HG02840 (cell line): ENCODE measurements at regions not wholly inside any gene's neighbourhood (a gene's known extent, or its start where the extent isn't known, plus 50 kb on each side); places are given as distances from the start of the nearest gene placed in this dataset.
A peak's percentile ranks its signal among the peaks of the same experiment; 100 is the strongest.
"Not testable (repeated sequence)": the region's sequence is repeated elsewhere in the genome, so short reads cannot be mapped to it uniquely, and the experiment has no call there.

Experiments used
- ATAC-seq: cut with Tn5 transposase; IDR thresholded peaks from one replicate; pipeline ENCODE4 v1.9.1; 2021; ENCODE audit warnings: mild to moderate bottlenecking, moderate library complexity, moderate number of reproducible peaks; ENCODE audit not compliant: unreplicated experiment, low FRiP score

DNA sequence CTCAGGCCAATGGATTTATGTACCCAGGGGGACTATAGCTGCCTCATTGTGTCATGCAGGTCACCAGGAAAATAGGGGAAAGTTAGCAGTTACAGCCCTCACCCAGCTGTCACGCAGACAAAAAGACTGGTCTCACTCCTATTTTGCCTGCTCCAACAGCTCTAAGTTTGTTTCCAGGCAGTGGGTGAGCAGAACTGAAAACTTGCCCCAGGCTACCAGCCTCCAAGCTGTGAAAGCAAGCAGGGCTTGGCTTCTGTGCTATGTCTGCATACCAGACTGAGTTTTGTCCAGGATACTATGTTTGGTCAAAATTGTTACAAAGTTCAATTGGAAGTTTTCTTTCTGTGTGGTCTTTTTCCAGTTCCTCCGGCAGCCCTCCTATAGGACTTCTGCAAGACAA, 628.4 kb downstream of the FAM133A start:
- ATAC-seq: no peak

DNA sequence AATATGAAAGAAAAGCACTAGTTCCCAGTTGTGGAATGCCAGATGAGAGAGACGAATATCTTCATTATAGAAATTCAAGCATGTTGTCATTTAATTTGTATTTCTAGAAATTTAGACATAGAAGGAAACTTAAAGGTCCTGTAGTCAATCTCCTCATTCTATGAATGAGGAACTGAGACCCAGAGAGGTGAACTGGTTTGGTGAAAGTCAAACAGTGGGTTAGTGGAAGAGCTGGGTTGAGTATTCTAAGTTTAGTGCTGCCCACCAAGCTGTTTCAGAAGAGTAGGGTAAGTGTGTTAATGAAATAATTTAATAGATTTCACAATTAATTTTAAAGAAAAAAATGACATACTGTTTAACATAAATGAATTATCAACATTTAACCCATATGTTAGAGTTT, 655.2 kb downstream of the FAM133A start:
- no peak for ATAC-seq

DNA sequence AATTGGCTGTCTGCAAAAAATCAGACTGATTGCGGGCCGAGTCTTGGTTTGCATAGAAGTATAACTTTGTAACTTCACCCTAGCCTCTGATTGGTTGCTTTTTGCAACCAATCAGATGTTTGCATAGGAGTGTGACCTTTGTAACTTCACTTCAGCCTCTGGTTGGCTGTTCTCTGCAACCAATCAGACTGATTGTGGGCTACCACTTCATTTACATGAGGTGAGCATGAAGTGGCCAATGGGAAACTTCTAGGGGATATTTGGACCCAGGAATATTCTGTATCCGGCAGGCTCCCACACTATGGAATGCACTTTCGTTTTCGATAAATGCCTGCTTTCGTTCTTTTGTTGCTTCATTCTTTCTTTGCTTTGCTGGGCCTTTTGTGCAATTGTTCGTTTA, 667.7 kb downstream of the FAM133A start:
- ATAC-seq: not testable (repeated sequence)

DNA sequence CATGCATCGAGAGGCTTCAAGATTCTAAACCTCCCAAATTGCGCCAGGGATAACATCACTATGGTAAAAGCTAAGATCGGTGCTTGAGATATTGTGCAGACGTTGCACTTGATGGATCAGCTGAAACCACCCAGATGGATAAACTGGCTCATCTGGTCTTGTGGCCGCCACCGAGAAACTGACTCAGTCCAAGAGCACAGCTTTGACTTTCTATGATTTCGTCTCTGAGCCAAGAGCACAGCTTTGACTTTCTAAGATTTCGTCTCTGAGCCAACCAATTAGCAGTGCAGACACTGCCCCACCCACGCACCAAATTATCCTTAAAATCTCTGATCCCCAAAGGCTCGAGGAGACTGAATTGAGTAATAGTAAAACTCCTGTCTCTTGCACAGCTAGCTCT, 687.2 kb downstream of the FAM133A start:
- no peak for ATAC-seq

DNA sequence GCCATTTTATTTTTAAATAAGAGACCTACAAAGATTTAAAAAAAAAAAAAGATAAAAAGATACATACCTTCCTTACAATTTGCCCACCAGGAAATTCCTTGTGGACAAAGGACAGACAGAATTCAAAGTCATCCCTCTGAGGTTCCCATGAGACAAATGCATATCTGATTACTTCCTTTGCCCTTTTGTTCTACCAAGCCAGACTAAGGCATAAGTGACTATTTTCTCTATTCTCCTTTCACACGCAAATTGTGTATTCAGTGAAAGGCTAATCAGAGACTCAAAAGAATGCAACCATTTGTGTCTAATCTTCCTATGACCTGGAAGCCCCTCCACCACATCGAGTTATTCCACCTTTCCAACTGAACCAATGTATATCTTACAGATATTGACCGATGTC, 691.7 kb downstream of the FAM133A start:
- no peak for ATAC-seq

DNA sequence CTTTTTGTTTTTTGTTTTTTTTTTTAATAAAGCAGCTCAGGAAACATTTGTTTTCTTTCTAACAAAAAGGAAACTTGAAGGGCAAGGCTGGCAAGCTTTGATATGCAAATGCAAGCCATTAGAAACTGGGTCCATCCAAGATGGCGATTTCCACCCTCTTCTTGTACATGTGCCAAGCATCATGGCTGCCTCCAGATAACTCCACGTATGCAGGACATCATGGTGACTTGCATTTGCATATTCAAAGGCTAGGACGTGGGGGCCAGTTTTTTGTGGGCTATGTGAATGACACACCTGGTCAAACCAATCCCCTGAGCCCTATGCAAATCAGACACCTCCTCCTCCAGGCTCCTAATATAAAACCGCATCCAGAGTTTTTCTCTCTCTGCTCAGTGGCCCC, 692.6 kb downstream of the FAM133A start:
- ATAC-seq: no peak

DNA sequence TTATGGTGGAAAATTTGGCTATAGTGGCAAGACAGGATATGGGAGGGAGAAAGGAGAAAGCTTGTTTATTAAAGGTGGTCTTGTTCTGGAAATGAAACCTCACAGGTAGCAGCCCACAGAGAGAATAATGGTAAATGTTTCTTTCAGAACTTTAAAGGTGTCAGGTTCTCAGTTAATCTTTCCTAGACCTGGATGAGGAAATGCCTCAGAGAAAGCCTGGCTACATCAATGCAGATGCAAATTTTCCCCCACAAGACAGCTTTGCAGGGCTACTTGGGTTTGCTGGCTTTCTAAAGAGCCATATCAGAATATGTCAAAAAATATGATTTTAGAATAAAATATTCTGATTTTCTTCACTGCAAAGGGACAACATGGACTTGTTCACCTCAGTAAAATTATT, 715.0 kb downstream of the FAM133A start:
- no peak for ATAC-seq

DNA sequence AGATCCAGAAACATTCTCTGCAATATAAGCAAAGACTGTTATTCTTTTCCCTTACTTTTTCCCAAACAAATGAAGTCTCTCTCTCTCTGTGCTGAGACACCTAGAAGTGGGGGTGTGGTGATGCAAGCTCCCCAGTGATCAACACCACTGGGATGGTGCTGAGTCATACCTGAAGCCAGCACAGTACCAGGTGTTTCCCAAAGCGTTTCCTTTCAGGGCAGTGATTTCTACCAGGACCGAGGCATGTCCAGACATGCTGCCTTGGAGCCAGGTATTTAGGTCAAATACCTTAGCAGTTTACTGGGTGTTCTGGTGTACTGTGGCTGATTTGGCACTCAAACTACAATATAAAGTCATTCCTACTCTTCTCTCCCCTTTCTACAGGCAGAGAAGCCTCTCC, 726.5 kb downstream of the FAM133A start:
- ATAC-seq: peak; percentile 68

DNA sequence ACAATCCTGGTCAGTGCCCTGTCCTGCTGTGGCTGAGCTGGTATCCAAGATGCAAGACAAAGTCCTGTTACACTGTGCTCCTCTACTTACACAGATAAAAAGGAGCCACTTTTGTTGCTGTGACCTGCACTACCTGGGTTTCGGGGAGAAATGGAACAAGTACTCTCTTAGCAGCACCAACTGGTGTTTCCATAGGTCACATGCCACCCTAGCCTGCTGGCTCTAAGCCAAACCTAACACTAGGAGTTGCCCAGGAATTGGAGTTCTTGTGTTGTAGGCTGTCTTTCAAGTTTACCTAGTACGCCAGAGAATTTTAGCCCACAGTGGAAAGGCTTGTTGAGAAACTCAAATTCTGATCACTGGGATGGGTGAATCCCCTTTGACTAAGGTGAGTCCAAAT, 727.4 kb downstream of the FAM133A start:
- no peak for ATAC-seq

DNA sequence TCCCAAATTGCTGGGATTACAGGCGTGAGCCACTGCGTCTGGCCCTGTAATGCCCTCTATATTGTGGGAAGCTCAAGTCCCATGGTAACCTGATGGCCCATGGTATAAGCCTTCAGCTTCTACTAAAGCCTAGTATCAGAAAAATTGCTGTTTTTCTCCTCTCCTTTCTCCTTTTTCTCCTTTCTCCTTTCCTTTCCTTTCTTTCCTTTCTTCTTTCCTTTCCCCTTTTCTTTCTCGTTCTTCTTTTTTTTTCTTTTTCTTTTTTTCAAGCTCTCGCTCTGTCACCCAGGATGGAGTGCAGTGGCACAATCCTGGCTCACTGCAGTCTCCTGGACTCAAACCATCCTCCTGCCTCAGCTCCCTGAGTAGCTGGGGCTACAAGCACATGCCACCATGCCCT, 740.7 kb downstream of the FAM133A start:
- ATAC-seq: no peak

DNA sequence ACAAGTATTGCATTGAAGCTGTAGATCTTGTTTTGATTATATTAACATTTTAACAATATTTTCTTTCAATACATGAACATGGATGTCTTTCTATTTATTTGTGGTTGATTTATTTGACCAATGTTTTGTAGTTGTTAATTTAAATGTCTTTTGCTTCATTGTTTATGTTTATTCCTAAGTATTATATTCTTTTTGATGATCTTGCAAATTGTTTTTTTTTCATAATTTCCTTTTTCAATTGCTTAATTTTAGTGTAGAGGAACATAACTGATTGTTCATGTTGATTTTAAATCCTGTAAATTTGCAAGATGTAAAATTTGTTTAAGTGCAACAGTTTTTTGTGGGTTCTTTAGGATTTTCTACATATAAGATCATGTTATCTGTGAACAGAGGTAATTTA, 744.1 kb downstream of the FAM133A start:
- ATAC-seq: no peak

DNA sequence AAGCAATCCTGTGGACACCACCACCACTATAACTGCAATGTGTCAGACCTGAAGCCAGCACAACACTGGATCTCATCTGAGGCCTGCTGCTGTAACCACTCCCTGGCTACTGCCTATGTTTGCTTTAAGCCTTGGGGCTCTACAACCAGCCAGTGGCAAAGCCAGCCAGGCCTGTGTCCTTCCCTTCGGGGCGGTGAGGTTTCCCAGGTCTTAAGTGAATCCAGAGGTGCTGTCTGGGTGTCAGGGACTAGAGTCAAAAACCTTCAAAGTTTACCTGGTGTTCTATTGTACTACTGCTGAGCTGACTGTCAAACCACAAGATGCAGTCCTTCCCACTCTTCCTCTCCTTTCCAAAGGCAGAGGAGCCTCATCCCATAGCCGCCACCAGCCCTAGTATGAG, 750.5 kb downstream of the FAM133A start:
- no peak for ATAC-seq

DNA sequence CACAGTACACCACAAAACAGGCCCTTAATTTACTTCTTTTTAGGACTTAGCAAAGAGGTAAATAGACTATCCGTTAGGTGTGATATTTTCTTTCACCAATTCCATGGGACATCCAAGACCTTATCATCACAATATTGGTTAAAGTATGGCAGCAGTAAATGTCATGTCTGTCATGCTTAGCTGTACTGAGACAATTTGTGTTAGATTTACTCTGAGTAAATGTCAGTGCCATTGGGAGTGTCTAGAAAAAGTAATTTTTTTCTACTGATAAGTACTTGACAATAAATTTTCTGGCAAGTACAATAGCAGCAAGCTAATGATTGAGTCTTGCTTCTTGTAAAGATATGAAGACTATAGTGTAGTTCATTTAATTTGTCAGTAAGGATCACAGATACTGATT, 756.1 kb downstream of the FAM133A start:
- ATAC-seq: no peak

DNA sequence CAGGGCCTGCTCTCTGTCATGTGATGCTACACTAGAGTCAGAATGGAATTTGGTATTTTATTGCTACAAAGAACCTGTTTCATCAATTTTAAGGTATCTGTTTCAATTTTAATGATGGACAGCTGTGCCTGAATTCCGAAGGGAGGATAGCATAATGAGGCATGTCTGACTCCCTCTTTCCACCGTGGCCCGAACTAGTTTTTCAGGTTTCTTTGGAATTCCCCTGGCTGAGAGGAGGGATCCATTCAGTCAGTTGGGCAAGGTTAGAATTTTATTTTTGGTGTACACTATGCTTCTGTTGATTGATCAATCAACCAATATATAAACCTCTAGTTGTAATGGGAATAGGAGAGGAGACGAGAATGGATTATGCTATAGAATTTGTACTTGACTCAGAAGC, 761.8 kb downstream of the FAM133A start:
- ATAC-seq: no peak

DNA sequence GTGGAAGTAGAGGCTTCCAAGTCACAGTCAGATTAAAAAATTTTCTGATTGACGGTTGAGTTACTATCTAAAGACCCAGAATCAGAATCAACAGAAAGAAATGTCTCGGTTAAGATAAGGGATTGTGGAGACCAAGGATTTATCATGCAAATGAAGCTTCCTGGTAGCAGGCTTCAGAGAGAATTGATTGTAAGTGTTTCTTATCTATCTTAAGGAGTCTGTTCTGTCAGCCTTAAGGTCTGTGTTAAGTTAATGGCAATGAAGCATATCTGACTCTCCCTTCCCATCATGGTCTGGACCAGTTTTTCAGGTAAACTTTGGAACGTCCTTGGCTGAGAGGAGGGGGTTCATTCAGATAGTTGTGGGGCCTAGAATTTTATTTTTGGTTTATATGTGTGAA, 780.2 kb downstream of the FAM133A start:
- ATAC-seq: no peak

DNA sequence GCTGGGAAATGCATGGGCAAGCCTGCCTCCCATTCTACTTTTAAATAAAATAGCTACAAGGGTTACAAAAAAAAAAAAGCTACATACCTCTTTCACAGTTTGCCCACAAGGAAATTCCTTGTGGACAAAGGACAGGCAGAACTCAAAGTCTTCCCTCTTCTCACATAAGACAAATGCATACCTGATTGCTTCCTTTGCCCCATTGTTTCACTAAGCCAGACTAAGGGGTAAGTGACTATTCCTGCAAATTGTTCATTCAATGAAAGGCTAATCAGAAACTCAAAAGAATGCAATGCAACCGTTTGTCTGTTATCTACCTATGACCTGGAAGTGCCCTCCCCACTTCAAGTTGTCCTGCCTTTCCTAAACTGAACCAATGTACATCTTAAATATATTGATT, 780.6 kb downstream of the FAM133A start:
- no peak for ATAC-seq

DNA sequence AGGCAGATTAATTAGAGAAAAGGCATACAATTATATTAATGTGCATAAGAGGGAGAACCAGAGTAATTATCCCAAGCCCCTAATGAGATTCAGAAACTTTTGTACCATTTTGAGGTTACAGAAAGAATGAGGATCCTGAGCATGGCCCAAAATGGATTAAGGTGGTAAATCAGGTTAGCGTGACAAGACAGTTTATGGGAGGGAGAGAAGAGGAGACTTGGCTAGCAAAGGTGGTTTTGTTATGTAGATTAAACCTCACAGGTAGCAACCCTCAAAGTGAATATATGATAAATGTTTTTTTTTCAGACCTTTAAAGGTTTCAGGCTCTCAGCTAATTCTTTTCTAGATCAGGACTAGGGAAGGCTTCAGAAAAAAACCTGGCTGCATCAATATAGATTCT, 781.8 kb downstream of the FAM133A start:
- ATAC-seq: no peak

DNA sequence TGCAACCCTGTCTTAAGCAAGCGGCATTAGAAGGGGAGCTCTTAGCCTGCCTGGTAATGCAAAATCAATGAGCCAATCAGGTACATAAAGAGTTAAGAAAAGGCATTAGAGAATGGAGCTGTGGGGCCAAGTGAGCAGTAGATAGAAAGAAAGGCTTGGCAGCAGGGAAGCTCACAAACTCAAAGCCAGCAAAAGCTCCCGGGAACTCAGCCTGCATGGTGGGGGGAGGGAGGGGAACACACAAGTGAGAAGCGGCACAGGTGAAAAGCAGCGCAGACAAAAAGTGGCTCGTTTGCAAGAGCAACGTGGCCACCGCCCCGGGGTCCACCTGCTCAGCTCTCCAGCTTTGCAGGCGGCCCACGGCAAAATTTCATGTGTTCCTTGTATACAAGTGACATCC, 818.5 kb downstream of the FAM133A start:
- ATAC-seq: no peak

DNA sequence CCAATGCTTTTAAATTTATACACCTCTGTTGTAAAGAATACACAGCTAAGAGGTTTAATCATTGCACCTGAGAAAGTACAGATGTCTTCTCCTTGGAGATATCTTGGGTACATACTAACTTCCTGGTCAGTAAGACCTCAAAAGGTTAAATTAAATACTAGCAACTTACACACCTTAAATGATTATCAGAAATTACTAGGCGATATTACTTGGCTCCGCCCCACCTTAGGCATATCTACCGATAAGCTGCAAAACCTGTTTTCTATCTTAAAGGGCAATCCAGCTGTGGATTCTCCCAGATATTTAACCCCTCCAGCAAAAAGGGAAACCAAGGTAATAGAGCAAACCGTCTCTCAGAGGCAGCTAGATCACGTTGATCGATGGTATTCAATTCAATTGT, 819.4 kb downstream of the FAM133A start:
- no peak for ATAC-seq

DNA sequence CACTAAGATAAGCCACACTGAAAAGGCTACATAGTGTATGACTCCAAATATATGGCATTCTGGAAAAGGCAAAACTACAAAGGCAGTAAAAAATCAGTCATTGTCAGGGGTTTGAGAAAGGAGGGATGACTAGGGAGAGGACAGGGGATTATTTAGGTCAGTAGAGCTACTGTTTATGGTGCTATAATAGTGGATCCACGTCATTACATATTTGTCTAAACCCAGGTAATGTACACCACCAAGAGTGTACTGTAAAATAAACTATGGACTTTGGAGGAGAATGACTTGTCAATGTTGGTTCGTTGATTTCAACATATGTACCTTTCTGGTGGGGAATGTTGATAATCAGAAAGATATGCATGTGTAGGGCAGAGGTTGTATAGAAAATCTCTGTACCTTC, 837.6 kb downstream of the FAM133A start:
- no peak for ATAC-seq

DNA sequence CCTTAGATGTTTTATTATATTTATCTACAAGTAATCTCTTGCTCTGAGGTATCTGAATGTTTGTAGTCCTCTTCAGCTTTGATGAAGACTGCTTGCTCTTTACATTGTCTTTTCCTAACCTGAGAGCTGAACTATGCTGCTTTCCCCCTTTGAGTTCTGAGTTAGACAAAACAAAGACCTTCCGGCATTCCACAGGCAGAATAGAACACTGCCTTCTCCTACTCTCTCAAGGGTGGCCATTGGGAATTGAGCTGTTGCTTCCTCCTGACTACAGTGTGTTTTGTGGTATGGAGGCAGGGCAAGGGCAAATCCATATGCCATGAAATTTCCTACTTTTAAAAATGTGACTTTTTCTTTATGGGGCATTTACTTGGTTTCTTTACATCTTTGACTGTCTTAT, 841.0 kb downstream of the FAM133A start:
- ATAC-seq: no peak

DNA sequence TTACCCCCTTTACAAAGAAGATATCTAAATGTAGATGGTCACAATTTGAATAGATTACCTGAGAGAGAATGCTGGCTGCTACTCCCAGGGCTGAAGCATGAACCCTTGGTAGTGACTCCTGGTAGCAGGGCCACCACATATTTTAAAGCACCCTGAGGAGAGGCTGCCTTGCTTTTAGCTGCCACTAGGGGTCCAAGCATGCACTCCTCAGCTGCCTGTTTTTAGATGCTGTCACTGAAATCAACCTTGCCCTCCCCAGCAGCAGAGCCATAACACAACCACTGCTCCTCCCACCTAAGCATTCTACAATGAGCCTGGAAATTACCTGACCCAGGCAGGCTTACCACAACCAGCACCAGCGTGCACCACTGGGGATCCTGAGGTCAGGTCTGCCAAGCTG, 850.9 kb downstream of the FAM133A start:
- no peak for ATAC-seq

DNA sequence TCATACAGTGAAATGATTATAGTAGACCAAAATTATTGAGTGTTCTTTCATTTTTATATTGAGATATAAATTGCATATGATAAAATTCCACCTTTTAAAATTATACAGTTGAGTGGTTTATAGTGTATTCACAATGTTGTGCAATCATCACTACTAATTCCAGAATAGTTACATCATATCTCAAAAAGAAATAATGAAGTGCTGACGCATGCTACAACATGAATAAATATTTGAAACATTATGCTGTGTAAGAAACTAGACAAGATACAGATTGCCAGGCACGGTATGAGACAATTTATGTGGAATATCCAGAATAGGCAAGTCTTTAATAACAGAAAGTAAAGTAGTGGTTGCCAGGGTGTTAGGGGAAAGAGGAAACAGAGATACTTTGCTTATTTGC, 871.7 kb downstream of the FAM133A start:
- no peak for ATAC-seq

DNA sequence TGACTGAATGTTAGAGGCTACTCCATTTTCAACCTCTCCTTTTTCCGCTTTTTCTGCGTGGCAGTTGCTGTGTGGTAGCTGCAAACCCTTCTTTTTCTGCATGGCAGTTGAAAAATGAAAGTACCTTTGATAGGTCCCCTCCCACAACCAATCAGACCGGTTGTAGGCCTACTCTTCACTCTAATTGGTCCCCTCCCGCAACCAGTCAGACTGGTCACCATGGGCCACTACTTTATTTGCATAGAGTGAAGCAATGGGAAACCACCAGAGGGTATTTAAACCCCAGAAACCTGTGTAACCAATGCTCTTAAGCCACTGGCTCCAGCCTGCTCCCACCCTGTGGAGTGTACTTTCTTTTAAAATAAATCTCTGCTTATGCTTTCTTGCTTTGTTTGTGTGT, 877.8 kb downstream of the FAM133A start:
- no peak for ATAC-seq
